ENCODE measurements at regions not wholly inside any gene's neighbourhood (a gene's known extent, or its start where the extent isn't known, plus 50 kb on each side); places are given as distances from the start of the nearest gene placed in this dataset.

GRCh38 chr1:234675006-234675405 lies 65.0 kb upstream of the IRF2BP2 start:
- no peak for DNase-seq

GRCh38 chr1:234674218-234674815 lies 64.3 kb upstream of the IRF2BP2 start:
- no peak for DNase-seq

- DNase-seq, result no peak
Measured at GRCh38 chr1:234672349-234673135, 62.6 kb upstream of the IRF2BP2 start.

GRCh38 chr1:234670967-234671626 lies 61.1 kb upstream of the IRF2BP2 start:
- no peak for DNase-seq

GRCh38 chr1:234669499-234669898 lies 59.5 kb upstream of the IRF2BP2 start:
- DNase-seq, result no peak

GRCh38 chr1:234668577-234668955 lies 58.6 kb upstream of the IRF2BP2 start:
- DNase-seq, result no peak

- DNase-seq, result no peak
Measured at GRCh38 chr1:234667600-234668576, 57.9 kb upstream of the IRF2BP2 start.

GRCh38 chr1:234666761-234667160 lies 56.8 kb upstream of the IRF2BP2 start:
- DNase-seq, result no peak

- no peak for DNase-seq
Measured at GRCh38 chr1:234665975-234666605, 56.1 kb upstream of the IRF2BP2 start.

- no peak for DNase-seq
Measured at GRCh38 chr1:234662148-234662547, 52.2 kb upstream of the IRF2BP2 start.

GRCh38 chr1:234661317-234661928 lies 51.4 kb upstream of the IRF2BP2 start:
- no peak for DNase-seq

GRCh38 chr1:234660536-234661316 lies 50.7 kb upstream of the IRF2BP2 start:
- no peak for DNase-seq

Data from renal pelvis (tissue), 1 donor.